Posterior vena cava (tissue), 2 donors: ENCODE measurements at regions not wholly inside any gene's neighbourhood (a gene's known extent, or its start where the extent isn't known, plus 50 kb on each side); places are given as distances from the start of the nearest gene placed in this dataset.
"Not testable (repeated sequence)": the region's sequence is repeated elsewhere in the genome, so short reads cannot be mapped to it uniquely, and the experiment has no call there.

Experiments
- DNase-seq: peaks from one replicate; pipeline ENCODE4 v3.0.0-alpha.2; 2020; ENCODE audit warnings: low spot score
- intact Hi-C, 2 donors: fragments of 100-400 bp; cut with DNase I; formaldehyde crosslinking; loops; one replicate each; pipeline versions ENCODE4 v1.14.1 to v1.14.2; 2022 to 2023
- donor health status: DM: yes; HTN: yes; CAD: no.
- donor health status: DM: yes; HTN: yes; CAD: no.

DNA sequence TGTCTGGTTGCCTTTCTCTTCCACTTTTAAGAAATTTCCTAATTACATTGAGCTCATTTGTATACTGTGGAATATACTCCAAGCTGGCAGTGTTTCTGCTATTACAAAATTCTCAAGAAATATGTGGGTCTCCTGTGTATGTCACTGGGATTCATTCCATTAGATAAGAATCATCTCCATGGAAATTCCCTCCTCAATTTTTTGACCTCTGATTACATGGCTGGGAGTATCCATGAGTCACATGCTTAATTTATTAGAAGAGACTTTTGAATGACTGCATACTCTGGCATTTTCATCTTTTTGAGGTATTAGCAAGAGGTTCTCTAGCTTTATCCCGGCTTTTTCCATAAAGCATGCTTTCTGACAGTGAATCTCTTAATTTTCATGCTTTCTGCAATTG, 665.5 kb upstream of the CNTNAP5 start:
- no peak for DNase-seq
- intact Hi-C loops: loop anchor here in 1 of 2 donors (5.0 kb wide), 1 partner anchor 983 kb away; no protein-coding TSS in a partner anchor

DNA sequence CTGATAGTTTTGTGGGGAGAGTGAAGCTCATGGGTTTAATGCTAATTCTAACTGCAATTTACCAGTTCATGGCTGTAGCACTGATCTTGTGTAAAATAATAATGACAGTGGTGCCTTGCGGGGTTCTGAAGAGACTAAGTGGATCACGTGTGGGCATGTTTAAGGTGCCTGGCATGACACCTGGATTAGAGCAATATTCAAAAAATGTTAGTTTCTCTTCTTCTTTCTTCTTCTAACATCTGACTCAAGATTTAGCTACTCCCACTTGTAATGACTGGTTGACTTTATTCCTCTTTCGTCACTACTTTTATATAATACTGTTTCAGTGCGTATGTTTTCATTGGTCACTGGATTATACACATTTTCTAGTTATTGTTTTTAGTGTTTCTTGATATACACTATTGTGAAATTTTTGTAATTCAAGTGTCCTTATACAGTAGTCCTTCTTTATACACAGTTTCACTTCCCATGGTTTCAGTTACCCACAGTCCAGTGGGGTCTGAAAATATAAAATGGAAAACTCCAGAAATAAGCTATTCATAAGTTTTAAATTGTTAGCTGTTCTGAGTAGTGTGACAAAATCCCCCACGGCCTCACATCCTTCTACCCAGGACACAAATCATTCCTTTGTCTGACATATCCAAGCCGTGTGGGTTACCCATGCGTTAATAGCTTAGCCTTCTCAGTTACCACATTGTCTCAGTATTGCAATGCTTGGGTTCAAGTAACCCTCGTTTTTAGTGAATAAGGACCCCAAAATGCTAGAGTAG, 662.2 kb upstream of the CNTNAP5 start:
- intact Hi-C loops: loop anchor here in 1 of 2 donors (5.0 kb wide), 1 partner anchor 979 kb away; no protein-coding TSS in a partner anchor
- no peak for DNase-seq

DNA sequence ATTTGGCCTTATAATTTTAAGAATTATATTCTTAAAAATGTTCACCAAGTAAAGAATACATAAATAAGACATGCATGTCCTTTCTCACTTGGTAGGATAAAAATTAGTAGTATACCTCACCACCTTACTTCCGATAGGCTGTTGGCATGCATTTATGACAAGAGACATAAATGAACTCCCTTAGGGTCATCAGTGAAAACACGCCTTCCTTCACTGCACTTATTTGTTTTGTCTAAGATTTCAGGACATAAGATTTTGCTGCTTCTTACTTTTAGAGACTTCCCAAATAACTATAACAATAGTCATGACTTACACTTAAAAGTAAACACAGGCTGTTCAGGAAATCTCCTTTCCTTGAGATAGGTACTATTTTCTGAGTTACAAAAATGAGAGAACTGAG, 661.3 kb upstream of the CNTNAP5 start:
- intact Hi-C loops: loop anchor here in 1 of 2 donors (5.0 kb wide), 1 partner anchor 978 kb away; no protein-coding TSS in a partner anchor
- DNase-seq: no peak

DNA sequence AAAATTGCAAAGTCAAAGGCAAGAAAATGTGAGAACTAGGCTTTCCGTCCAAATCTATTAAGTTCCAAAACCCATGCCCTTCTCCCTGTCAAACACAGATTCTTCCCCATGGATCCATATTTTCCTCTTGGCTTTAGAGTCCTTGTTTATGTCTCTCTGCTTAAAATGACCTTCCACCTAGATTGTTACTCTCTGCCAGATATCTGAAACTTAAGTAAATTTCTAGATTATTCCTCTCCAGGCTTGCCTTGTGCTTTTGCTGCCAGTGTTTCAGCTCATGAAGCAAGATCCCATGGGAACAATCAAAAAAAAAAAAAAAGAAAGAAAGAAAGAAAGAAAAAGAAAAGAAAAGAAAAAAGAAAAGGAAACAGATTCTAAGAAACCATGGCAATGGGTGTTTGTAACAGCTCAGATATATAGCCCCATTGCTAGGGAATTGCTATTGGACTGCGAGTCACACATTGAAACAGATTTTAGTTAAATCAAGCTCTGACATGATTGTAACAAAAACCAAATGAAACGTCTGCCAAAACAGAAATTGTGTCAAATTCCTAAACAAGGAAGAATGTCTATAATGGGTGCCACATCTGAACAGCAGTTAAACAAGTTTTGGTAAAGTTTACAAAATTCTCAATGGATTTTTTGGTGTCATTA, 660.7 kb upstream of the CNTNAP5 start:
- DNase-seq: no peak
- intact Hi-C loops: loop anchor here in 1 of 2 donors (5.0 kb wide), 1 partner anchor 978 kb away; no protein-coding TSS in a partner anchor

DNA sequence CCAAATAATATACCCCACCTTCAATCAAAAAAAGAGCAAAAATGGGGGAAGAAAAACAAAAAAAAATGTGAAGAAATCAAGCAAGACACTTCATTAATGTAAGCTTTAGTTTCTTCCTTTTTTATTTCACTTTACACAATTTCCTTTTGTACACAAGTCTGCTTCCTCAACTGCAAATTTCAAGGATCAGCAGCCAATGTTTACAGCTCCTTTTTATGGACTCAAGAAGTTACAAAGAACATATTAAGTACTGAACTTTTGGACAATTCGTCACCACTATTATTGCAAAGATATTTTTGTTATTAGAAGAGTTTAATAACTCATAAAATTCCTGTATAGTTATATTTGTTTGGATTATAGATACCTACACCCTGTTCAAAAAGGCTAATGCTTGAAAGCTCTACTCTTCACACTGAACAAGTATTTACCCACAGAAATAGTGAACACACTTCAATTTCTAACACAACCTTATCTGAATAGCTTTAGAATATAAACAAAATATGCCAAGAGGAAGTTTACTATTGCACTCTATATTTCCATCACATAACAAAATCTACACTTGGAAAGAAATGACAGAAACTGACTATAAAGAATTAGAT, 658.7 kb upstream of the CNTNAP5 start:
- no peak for DNase-seq

DNA sequence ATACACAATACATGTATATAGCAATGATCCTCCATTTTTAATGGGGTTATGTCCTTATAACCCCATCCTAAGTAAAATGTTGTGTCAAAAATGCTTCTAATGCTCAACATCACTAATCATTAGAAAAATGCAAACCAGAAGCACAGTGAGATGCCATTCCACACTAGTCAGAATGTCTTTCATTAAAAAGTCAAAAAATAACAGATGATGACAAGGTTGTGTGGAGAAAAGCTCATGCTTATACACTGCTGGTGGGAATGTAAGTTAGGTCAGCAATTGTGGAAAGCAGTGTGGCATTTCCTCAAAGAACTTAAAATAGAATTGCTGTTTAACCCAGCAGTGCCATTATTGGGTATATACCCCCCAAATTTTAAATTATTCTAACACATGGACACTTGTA, 654.9 kb upstream of the CNTNAP5 start:
- intact Hi-C loops: no loop called here
- DNase-seq: no peak

More for the DNA sequence above, 658.7 kb upstream of the CNTNAP5 start:
- intact Hi-C loops: no loop called here

DNA sequence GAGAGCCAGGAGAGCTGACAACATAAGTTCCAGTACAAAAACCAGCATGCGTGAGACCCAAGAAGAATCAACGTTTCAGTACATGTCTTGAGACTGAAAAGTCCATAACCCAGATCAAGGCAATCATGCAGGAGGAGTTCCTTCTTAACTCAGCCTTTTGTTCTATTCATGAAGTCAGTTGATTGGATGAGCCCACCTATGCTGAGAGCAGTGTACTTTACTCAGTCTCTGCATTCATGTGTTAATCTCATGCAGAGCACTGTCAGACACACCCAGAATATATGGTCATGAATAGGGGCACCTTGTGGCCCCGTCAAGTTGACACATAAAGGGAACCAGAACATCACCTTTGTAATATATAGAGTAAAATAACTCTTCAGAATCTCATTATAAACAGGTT, 653.6 kb upstream of the CNTNAP5 start:
- intact Hi-C loops: no loop called here
- no peak for DNase-seq

DNA sequence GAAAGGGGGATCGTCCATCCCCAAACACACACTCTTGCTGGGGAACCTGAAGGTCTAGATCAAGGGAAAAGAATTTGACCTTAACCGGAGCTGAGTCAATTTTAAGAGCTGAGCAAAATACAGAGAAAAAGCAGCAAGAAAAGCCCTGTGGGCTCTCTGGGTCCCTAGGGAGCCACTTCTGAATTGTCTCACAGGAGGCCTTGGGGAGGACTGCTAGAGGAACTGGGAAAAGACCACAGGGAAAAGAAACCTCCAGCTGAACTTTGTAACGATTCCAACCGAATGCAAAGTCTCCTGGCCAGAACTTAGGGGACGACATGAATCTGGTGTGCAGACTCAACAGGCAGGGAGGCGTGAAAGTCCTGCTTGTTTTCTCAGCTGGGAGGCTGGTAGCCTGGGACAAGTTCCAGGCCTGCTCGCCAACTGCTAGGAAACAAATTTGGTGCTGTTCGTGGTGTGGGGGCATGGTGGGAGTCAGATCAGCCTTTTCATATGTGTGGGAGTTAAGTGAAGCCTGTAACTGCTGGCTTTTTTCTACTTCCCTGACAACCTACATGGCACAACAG, 644.6 kb upstream of the CNTNAP5 start:
- intact Hi-C loops: no loop called here
- no peak for DNase-seq

DNA sequence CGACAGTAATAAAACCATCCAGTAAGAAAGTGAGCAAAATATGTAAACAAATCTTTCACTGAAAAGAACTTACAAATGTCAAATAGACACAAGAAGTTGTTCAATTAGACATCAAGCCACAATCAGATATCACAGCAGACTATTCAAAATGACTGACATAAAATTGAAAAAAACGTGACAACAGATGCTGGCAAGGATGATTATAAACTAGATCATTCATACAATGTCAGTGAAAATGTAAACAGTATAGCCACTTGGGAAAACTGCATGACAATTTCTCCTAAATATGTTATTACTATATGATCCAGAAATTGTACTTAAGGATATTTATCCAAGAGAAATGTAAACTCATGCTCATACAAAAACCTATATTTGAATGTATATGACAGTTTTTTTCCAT, 609.4 kb upstream of the CNTNAP5 start:
- DNase-seq: no peak
- intact Hi-C loops: no loop called here

DNA sequence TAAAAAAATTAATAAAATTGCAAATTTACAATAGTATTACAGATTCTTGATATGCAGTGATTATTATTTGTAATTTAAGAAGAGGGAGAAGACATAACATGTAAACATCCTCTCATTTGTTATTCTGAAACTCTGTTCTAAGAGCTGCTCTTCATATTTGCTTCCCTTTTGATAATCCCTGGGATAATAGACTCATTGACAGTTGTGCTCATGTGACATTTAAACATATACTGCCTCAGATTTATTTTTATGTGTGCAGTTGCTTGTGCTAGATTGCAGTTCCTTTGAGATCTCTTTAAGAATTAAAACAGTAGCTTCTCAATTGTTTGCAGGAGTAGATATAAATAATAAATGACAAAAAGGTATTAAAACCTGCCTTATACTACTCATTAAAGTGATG, 605.1 kb upstream of the CNTNAP5 start:
- intact Hi-C loops: no loop called here
- no peak for DNase-seq

DNA sequence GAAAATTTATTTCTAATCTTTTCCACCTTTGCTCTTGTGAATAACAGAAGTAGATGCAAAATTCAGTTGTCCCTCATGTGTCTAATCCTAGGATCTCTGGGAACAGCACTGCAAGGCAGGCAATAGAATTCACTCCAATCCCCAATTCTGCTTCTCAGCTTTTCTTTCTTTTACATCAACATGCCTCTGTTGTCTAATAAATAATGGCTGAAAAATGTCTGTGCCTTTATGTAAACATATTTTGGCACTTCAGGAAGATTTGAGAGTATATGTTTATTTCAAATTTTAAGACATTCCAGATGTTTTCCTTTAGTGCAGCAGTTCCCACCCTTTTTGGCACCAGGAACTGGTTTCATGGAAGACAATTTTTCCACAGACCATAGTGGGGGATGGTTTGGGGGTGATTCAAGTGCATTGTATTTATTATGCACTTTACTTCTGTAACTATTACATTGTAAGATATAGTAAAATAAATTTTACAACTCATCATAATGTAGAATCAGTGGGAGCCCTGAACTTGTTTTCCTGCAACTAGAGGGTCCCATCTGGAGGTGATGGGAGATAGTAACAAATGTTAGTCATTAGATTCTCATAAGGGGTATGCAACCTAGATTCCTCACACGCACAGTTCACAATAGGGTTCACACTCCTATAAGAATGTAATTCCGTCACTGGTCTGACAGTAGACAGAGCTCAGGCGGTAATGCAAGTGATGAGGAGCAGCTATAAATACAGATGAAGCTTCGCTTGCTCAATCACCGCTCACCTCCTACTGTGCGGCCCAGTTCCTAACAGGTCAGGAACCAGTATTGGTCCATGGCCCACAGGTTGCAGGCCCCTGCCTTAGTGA, 590.3 kb upstream of the CNTNAP5 start:
- intact Hi-C loops: no loop called here
- DNase-seq: no peak

DNA sequence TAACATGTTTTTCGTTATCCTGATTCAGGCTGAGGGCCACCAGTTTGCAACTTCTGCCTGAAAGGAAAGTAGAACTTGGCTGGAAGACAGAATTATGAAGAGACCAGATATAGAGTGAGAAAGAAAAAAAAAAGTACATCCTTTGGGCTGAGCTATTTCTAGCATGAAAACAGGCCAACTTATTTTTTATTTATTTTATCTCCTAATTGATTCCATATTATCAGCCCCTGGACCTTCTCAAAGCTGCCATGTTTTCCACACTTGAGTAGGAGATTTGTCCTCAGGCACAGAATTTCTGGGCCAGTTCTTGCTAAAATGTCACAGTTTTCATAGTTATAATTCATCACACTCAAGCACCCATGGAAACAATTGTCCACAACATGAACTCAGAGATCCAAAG, 586.8 kb upstream of the CNTNAP5 start:
- DNase-seq: no peak
- intact Hi-C loops: no loop called here

DNA sequence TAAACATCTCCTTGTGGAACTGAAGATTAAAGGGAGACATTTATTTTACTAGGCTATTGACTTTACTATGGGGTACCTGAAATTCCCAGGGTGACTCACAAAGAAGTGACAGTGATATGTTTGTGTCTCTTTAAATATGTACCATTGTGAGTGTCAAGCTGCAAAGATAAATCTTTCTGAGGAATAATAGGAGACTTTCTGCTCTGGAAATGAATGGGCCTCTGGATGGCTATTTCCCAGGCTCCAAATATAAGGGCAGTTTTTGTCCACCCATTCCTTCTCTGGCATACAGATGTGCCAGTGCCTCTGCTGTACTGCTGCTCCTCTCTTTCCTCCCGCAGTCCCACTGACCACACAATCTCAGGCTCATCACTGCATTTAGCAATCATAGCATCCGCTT, 586.4 kb upstream of the CNTNAP5 start:
- DNase-seq: no peak

DNA sequence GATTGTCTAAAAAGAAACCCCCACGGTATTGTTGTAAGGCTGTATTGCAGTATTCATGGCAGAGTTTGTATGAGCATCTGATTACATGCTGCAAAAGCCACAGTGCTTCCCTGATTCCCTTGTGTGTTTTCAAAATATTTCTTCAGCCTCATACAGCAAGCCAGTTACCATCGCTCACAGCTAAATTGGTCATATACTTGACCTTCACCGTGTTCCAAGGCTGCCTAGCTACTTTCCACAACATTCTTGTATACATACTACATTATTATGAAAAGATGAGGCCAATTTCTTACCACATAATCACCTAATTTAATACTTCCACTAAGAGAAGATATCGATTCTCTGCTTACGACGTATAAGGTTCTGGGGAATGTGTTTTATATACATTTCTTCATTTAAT, 576.3 kb upstream of the CNTNAP5 start:
- intact Hi-C loops: no loop called here

More for the DNA sequence above, 586.4 kb upstream of the CNTNAP5 start:
- intact Hi-C loops: no loop called here

DNA sequence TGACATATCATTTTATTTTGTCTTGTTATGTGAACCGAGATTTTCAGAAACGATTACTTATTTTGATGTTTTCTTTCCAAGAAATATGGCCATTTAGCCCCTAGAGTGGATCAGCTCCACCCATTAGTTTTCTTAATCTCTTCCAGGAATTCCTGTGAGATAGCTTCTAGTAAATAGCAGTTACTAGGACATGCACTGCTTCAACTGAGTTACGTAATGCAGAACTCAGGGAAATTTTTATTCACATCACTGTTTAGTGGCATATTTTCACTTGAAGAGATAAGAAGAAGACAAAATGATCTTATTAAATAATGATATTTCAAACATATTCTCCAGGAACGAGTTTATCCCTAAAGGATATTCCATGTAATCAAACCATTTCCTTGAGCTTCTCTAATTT, 573.5 kb upstream of the CNTNAP5 start:
- DNase-seq: no peak
- intact Hi-C loops: no loop called here

More for the DNA sequence above, 576.3 kb upstream of the CNTNAP5 start:
- DNase-seq: no peak

DNA sequence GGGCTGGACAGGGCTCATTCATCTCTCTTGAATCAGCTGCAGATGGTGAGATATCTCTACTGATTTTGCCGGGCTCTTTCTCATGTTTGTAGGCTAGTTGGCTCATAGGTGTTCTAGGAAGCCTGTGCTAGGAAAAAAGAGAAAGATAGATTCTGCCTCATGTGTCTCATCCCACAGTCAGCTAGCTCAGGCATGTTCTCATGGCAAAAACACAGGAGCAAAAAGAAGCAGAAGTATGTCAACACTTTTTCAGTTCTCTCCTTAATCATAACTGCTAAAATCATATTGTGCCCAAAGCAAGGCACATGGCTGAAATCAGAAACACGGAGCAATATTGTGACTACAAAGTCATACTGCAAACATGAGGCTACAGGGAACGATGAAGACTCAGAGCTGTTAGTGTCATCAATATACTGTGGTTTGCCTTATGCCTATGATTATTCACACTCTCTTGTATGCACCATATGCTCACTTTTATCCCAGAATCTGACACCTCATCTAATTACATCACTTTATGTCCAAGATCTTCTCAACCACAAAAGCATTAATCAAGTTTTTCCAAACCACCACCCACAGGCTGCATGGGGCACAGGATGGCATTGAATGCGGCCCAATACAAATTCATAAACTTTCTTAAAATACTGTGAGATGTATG, 571.9 kb upstream of the CNTNAP5 start:
- intact Hi-C loops: no loop called here
- no peak for DNase-seq

DNA sequence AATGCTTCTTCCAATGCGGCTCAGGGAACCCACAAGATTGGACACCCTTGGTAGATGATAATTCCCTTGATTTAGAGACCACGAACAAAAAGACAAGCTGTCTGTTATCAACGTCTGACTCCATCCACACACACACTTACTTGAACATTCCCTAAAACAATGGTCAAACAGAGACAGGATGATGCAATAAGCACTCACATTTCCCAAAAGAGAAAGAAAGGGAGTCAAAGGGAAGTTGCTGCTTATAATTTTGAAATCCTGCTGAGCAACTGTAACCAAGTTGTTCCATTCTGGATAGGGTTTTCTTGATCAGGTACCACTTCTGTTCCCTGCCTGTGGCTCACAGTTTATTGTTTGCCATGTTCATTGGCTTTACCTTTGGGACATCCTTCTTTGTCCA, 571.3 kb upstream of the CNTNAP5 start:
- intact Hi-C loops: no loop called here
- DNase-seq: no peak

DNA sequence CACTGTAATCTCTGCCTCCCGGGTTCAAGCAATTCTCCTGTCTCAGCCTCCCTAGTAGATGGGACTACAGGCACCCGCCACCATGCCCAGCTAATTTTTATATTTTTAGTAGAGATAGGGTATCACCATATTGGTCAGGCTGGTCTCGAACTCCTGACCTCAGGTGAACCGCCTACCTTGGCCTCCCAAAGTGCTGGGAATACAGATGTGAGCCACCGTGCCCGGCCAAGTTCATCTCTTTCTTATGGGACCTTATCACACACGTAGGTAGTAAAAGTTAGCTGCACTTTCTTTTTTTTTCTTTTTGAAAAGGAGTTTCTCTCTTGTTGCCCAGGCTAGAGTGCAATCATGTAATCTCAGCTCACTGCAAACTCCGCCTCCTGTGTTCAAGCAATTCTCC, 569.9 kb upstream of the CNTNAP5 start:
- DNase-seq, intact Hi-C loops: not testable (repeated sequence)

DNA sequence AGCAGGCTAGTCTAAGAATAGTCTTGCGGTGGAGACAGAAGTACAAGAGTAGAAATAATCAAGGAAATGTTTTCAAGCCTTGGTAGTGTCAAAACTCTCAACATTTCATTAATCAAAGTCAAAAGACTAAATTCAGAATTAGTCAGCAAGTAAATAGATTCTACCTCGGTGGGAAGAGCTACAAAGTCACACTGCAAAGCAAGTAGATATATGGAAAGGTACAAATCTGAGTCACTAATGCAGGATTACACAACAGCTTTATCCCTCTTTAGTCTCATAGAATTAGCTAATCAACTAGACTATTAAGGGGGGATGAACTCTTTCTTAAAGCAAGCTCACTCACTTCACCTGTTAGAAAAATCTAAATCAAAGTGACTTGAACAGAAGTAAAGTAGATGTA, 568.7 kb upstream of the CNTNAP5 start:
- DNase-seq: no peak
- intact Hi-C loops: no loop called here
